Activated CD4-positive, alpha-beta memory T cell treated with anti-CD3 and anti-CD28 coated beads for 36 hours (primary cell): ENCODE measurements at regions not wholly inside any gene's neighbourhood (a gene's known extent, or its start where the extent isn't known, plus 50 kb on each side); places are given as distances from the start of the nearest gene placed in this dataset.
A peak's percentile ranks its signal among the peaks of the same experiment; 100 is the strongest.
"Not testable (repeated sequence)": the region's sequence is repeated elsewhere in the genome, so short reads cannot be mapped to it uniquely, and the experiment has no call there.

Experiments used
- CTCF ChIA-PET: fragments of 350-600 bp; sonication (Branson Sonifier 250); formaldehyde crosslinking; loops from one replicate; lab custom pipeline; 2021; ENCODE audit warnings: antibody characterized with exemption, inconsistent platforms; lab: Charles Lee
- POLR2A ChIA-PET: fragments of 350-600 bp; sonication (Branson Sonifier 250); formaldehyde crosslinking; loops from one replicate; lab custom pipeline; 2021; ENCODE audit warnings: antibody characterized with exemption; lab: Charles Lee
- DNase-seq: peaks from one replicate; pipeline ENCODE4 v3.0.0-alpha.2; 2020
- H3K27ac Mint-ChIP-seq: one replicate; pipeline ENCODE4 v1.8.0; 2021; ENCODE audit warnings: mixed read lengths
- H3K27me3 Mint-ChIP-seq: one replicate; pipeline ENCODE4 v1.8.0; 2021; ENCODE audit warnings: mixed read lengths
- H3K36me3 Mint-ChIP-seq: one replicate; pipeline ENCODE4 v1.8.0; 2021; ENCODE audit warnings: mixed read lengths
- H3K4me1 Mint-ChIP-seq: one replicate; pipeline ENCODE4 v1.8.0; 2021; ENCODE audit warnings: low read depth, mixed read lengths
- H3K4me3 Mint-ChIP-seq: one replicate; pipeline ENCODE4 v1.8.0; 2021; ENCODE audit warnings: mild to moderate bottlenecking, mixed read lengths
- H3K9me3 Mint-ChIP-seq: one replicate; pipeline ENCODE4 v1.8.0; 2021; ENCODE audit warnings: mixed read lengths
- intact Hi-C: fragments of 100-400 bp; cut with micrococcal nuclease; formaldehyde crosslinking; loops from one replicate; pipeline ENCODE4 v1.15.1; 2023

DNA sequence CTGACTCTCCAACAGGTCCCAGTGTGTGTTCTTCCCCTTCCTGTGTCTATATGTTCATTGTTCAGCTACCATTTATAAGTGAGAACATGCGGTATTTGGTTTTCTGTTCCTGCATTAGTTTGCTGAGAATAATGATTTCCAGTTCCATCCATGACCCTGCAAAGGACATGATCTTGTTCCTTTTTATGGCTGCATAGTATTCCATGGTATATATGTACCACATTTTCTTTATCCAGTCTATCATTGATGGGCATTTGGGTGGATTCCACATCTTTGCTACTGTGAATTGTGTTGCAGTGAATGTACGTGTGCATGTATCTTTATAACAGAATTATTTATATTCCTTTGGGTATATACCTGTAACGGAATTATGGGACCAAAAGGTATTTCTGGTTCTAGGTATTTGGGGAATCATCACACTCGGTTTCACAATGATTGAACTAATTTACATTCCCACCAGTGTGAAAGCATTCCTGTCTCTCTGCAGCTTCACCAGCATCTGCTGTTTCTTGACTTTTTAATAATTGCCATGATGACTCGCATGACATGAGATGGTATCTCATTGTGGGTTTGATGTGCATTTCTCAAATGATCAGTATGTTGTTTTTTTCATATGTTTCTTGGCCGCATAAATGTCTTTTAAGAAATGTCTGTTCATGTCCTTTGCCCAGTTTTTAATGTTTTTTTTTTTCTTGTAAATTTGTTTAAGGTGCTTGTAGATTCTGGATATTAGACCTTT, 60.2 kb downstream of the LSMEM1 start:
- Mint-ChIP-seq H3K4me1 (no peaks in the 10 kb centered on the region), H3K27ac (no peak overlapping the region), H3K4me3 (no peak overlapping the region), H3K36me3 (no peaks in the 10 kb centered on the region), H3K27me3 (peaks cover 13% of the 10 kb centered on the region), H3K9me3 (peaks cover 2% of the 10 kb centered on the region)
- ChIA-PET POLR2A (no interaction called here), CTCF (interaction anchor here (2.4 kb wide), 1 partner anchor 9 kb away, joined by 6 read pairs; no protein-coding TSS in a partner anchor)
- intact Hi-C loops, result no loop called here
- no peak for DNase-seq

DNA sequence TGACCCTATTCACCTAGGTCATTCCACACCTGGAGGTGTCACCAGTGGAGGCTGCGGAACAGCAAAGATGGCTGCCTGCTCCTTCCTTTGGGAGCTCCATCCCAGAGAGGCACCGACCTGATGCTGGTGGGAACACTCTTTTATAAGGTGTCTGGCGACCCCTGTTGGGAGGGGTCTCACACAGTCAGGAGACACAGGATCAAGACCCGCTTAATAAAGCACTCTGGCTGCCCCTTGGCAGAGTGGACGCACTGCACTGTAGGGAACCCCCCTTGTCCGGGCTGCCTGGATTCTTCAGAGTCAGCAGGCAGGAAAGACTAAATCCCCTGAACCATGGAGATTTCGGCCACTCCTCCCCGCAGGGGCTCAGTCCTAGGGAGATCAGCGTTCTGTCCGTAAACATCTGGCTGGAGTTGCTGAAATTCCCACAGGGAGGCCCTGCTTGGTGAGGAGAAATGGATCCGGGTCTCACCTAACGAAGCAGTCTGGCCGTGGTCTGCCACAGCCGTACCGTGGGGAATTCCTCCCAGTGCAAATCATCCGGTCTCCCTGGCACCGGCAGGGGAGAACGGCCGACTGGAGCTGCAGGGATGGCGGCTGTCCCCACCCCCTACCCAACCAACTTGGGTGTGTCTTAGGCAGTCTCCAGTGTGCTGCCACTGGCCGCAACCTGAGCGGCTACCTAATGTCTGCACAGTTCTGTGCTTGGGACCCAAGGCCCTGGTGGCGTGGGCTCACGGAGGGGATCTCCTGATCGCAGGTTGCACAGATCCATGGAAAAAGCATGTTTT, 66.1 kb downstream of the LSMEM1 start:
- intact Hi-C loops, result no loop called here
- peaks cover 6% of the 10 kb centered on the region for H3K27me3 Mint-ChIP-seq
- H3K27ac Mint-ChIP-seq, result no peak overlapping the region
- ChIA-PET POLR2A (no interaction called here), CTCF (interaction anchor here (0.9 to 1.5 kb wide), 3 partner anchors 51 to 875 kb away, joined by 3 to 4 read pairs (median 4); no protein-coding TSS in a partner anchor)
- no peak for DNase-seq
- H3K4me1 Mint-ChIP-seq, result no peaks in the 10 kb centered on the region
- H3K4me3 Mint-ChIP-seq, result no peak overlapping the region
- no peaks in the 10 kb centered on the region for H3K36me3 Mint-ChIP-seq
- no peaks in the 10 kb centered on the region for H3K9me3 Mint-ChIP-seq

DNA sequence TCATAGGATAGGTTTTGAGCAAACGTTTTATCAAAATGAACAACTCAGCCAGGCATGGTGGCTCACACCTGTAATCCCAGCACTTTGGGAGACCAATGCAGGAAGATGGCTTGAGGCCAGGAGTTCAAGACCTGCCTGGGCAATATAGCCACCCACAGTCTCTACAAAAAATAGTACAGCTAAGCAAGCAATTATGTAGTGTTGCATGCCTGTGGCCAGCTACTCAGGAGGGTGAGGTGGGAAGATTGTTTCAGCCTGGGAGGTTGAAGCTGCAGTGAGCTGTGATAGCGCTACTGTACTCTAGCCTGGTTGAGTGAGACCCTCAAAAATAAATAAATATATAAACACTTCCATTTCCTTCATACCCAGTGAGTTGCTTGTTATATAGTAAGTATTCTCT, 67.1 kb downstream of the LSMEM1 start:
- no peak for DNase-seq
- peaks cover 6% of the 10 kb centered on the region for H3K27me3 Mint-ChIP-seq

DNA sequence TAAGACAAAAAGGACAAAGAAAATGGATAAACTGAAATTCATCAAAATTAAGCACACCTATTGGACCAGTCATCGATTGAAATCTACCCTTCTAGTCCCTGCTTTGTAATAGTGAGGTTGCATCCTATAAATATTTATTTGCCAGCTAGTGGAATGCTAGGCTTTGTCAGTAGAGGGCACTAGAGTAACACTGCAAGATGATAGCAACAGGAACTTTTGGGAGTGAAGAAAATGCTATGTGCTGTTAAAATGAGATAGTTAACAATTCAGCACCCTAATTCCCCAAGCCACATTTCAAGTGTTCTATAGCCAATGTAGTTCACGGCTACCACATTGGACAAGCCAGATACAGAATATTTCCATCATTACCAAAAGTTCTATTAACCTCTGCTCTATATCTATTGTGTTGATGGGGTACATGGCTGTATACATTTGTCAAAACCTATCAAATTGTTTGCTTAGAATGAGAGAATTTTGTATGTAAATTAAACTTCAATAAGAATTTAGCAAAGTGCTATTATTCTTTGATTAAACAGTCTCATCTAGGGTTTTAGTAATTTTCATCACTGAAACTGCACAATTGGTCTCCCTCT, 69.8 kb downstream of the LSMEM1 start:
- H3K4me1 Mint-ChIP-seq, result no peaks in the 10 kb centered on the region
- H3K36me3 Mint-ChIP-seq, result no peaks in the 10 kb centered on the region
- no peaks in the 10 kb centered on the region for H3K9me3 Mint-ChIP-seq
- ChIA-PET POLR2A (no interaction called here), CTCF (interaction anchor here (0.5 to 3.0 kb wide), 18 partner anchors 8 to 1160 kb away, joined by 3 to 42 read pairs (median 5); no protein-coding TSS in a partner anchor)
- H3K27ac Mint-ChIP-seq, result no peak overlapping the region
- intact Hi-C loops, result loop anchor here (1.0 to 10.0 kb wide), 6 partner anchors 314 to 1160 kb away; a partner anchor contains a TSS
- no peak for DNase-seq
- H3K27me3 Mint-ChIP-seq, result peaks cover 5% of the 10 kb centered on the region
- no peak overlapping the region for H3K4me3 Mint-ChIP-seq

More for the DNA sequence above, 67.1 kb downstream of the LSMEM1 start:
- no peak overlapping the region for H3K4me3 Mint-ChIP-seq
- H3K36me3 Mint-ChIP-seq, result no peaks in the 10 kb centered on the region
- ChIA-PET CTCF (interaction anchor here (0.6 to 1.5 kb wide), 2 partner anchors 319 to 874 kb away, joined by 3 read pairs; no protein-coding TSS in a partner anchor), POLR2A (no interaction called here)
- H3K4me1 Mint-ChIP-seq, result no peaks in the 10 kb centered on the region
- H3K27ac Mint-ChIP-seq, result no peak overlapping the region
- no peaks in the 10 kb centered on the region for H3K9me3 Mint-ChIP-seq
- intact Hi-C loops, result no loop called here

DNA sequence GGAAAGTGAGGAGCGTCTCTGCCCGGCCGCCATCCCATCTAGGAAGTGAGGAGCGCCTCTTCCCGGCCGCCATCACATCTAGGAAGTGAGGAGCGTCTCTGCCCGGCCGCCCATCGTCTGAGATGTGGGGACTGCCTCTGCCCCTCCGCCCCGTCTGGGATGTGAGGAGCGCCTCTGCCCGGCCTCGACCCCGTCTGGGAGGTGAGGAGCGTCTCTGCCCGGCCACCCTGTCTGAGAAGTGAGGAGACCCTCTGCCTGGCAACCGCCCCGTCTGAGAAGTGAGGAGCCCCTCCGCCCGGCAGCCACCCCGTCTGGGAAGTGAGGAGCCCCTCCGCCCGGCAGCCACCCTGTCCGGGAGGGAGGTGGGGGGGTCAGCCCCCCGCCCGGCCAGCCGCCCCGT, 70.7 kb downstream of the LSMEM1 start:
- POLR2A ChIA-PET, result not testable (repeated sequence)
- intact Hi-C loops, result loop anchor here (2.0 to 10.0 kb wide), 4 partner anchors 313 to 1159 kb away; a partner anchor contains a TSS

DNA sequence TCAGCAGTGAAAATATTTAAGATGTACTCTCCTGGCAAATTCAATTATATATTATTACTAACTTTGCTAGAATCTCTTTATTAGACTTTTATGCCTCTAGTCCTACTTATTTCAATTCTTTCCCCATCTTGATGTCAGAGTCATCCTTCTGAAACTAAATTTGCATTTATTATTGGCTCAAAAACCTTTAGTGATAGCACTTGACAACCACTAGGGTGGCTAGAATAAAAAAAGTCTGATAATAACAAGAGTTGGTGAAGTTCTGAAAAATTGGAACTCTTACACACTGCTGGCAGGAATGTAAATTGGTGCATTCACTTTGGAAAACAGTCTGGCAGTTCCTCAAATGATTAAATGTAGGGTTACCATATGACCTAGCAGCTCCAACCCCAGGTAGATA, 73.8 kb downstream of the LSMEM1 start:
- no peak overlapping the region for H3K4me3 Mint-ChIP-seq
- no peak for DNase-seq
- no peaks in the 10 kb centered on the region for H3K9me3 Mint-ChIP-seq
- POLR2A ChIA-PET, result no interaction called here
- H3K27me3 Mint-ChIP-seq, result no peaks in the 10 kb centered on the region
- CTCF ChIA-PET, result no interaction called here
- H3K27ac Mint-ChIP-seq, result no peak overlapping the region
- H3K36me3 Mint-ChIP-seq, result no peaks in the 10 kb centered on the region
- intact Hi-C loops, result loop anchor here (5.0 to 10.0 kb wide), 3 partner anchors 310 to 733 kb away; a partner anchor contains a TSS
- H3K4me1 Mint-ChIP-seq, result peaks cover 12% of the 10 kb centered on the region

More for the DNA sequence above, 70.7 kb downstream of the LSMEM1 start:
- DNase-seq, H3K36me3 Mint-ChIP-seq, H3K27me3 Mint-ChIP-seq, H3K4me3 Mint-ChIP-seq, H3K4me1 Mint-ChIP-seq, H3K27ac Mint-ChIP-seq, H3K9me3 Mint-ChIP-seq: not testable (repeated sequence)
- CTCF ChIA-PET, result interaction anchor here (2.8 to 3.0 kb wide), 2 partner anchors 348 to 870 kb away, joined by 32 to 42 read pairs; no protein-coding TSS in a partner anchor

DNA sequence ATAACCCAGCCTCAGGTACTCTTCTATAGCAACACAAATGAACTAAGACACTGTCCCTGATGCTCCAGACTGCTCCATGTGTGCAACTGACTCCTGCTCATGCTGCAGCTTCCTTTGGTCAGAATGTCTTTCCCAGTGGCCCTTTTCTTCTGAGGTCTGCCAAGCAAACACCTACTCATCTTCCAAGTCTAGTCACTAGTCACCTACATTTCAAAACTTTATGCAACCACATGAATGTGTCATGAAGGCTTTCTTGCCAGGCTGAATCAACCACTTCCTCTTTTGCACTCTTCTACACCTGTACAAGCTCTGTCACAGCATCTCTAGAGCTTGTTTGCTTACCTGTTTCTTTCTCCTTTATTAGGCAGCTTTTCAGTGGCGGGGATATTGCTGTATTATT, 75.8 kb downstream of the LSMEM1 start:
- Mint-ChIP-seq H3K27ac (no peak overlapping the region), H3K27me3 (no peaks in the 10 kb centered on the region), H3K36me3 (no peaks in the 10 kb centered on the region), H3K4me3 (no peak overlapping the region), H3K4me1 (peaks cover 17% of the 10 kb centered on the region), H3K9me3 (no peaks in the 10 kb centered on the region)
- POLR2A ChIA-PET, result no interaction called here
- CTCF ChIA-PET, result interaction anchor here (1.4 kb wide), 1 partner anchor 313 kb away, joined by 6 read pairs; no protein-coding TSS in a partner anchor
- intact Hi-C loops, result loop anchor here (1.0 to 10.0 kb wide), 5 partner anchors 104 to 865 kb away; partner anchors contain the start of genes IFRD1 and TMEM168
- peak; percentile 37 for DNase-seq

DNA sequence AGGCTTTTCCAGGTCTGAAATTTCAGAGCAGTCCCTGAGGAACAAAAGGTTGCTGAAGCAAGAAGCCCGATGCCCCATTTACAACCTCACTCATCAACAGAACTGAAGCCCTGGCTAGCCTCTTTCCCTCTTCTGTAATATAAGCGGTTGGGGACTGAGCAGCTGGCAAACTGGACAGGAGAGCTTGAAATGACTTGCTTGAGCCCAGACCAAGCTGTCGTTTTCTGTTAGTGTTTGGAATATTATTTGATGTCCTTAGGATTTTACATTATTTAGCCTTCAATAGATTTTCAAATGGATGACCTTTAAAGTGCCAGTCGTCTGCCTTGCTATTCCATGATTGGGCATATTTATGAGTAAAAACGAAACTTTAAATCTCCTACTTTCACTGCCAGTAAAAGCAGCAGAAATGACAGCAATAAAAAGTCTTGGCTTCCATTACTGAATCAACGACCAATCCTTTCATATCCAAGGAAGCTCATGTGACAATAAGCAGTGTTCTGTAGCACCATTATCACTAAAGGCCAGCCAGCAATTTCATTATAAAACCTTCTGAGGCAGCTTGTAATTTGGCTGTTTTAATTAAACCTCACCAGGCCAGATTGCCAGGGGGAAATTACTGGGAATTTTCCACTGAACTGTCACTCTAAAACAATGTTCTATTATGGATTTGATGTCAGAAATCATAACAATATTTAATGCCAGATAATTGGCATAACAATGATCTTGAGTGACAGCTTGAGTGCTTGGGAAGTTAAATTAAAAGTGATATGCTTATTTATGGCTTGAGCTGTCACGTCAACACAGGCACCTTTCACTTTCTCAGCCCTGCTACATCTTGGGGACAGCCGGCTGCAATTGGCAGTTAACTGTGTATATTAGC, 85.9 kb downstream of the LSMEM1 start:
- ChIA-PET CTCF (interaction anchor here (1.2 kb wide), 1 partner anchor 16 kb away, joined by 3 read pairs; no protein-coding TSS in a partner anchor), POLR2A (no interaction called here)
- Mint-ChIP-seq H3K36me3 (no peaks in the 10 kb centered on the region), H3K27me3 (peaks cover 4% of the 10 kb centered on the region), H3K9me3 (no peaks in the 10 kb centered on the region), H3K4me3 (no peak overlapping the region), H3K4me1 (no peaks in the 10 kb centered on the region), H3K27ac (no peak overlapping the region)
- intact Hi-C loops, result no loop called here
- DNase-seq, result no peak

DNA sequence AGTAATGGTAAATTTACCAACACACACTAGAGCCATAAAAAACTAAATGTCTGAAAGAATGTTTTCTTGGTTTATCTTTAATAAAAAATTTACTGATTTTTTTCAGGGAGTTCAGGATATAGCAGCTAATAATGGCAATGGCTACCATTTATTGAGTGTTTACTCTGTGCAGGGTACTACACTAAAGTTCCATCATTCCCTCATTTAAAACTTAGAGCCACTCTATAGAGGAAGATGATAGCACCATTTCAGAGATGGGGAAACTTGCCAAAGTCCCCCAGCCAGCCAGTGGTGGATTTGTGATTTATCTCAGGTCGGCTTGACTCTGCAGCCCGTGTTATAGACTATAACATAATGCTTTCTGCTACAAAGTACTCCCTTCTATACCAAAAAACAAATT, 86.6 kb downstream of the LSMEM1 start:
- DNase-seq, result no peak
- no peak overlapping the region for H3K4me3 Mint-ChIP-seq
- H3K9me3 Mint-ChIP-seq, result no peaks in the 10 kb centered on the region
- peaks cover 4% of the 10 kb centered on the region for H3K27me3 Mint-ChIP-seq
- no peaks in the 10 kb centered on the region for H3K36me3 Mint-ChIP-seq
- ChIA-PET POLR2A (no interaction called here), CTCF (interaction anchor here (0.7 kb wide), 1 partner anchor 791 kb away, joined by 3 read pairs; no protein-coding TSS in a partner anchor)
- no peak overlapping the region for H3K27ac Mint-ChIP-seq
- intact Hi-C loops, result no loop called here
- H3K4me1 Mint-ChIP-seq, result no peaks in the 10 kb centered on the region

DNA sequence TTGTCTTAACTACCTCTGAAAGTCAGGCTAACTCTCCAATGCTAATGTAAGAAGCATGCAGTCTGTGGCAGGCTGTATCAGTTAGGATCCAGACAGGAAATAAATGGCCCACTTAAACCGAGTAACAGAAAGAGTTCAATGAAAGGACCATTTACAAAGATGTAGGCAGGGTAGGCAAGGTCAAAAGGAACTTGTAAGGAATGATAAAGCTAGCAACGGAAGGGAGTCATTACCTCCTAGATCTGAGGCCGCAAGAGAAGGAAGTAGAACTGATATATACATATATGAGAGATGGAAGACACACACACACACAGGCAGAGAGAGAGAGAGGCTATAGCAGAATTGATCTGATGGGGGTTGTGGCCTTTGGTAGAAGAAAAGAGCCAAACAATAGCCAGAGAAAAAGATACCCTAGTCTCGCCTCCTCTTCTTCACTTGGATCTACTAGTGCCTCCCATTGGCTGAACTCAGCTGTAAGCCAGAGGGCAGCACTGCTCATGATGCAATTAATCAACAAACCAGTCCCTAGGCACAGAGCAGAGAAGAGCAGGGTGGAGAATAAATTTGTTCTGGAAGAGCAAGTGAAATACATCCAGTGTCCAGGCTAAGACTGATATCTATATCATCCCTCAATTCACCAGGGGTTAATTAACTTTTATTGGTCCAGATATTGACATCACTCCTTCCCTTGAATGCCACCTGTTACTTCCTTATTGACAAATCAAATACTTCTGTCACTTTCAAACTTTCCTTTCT, 91.2 kb downstream of the LSMEM1 start:
- Mint-ChIP-seq H3K27me3 (peaks cover 5% of the 10 kb centered on the region), H3K4me1 (peaks cover 3% of the 10 kb centered on the region), H3K36me3 (no peaks in the 10 kb centered on the region), H3K9me3 (peaks cover 5% of the 10 kb centered on the region), H3K4me3 (no peak overlapping the region), H3K27ac (no peak overlapping the region)
- CTCF ChIA-PET, result no interaction called here
- POLR2A ChIA-PET, result no interaction called here
- DNase-seq, result no peak
- intact Hi-C loops, result loop anchor here (5.0 kb wide), 1 partner anchor 325 kb away; no protein-coding TSS in a partner anchor
